Lower lobe of right lung (tissue), 2 donors: ENCODE measurements at regions not wholly inside any gene's neighbourhood (a gene's known extent, or its start where the extent isn't known, plus 50 kb on each side); places are given as distances from the start of the nearest gene placed in this dataset.

Experiments
- ATAC-seq, 2 donors: fragments of 200-7000 bp; cut with Tn5 transposase; one replicate each; pipeline ENCODE4 v1.9.1; 2020 to 2022; ENCODE audit warnings: mild to moderate bottlenecking in 2 of 2, moderate library complexity in 2 of 2
- DNase-seq: peaks from one replicate; pipeline ENCODE4 v3.0.0-alpha.2; 2020
- H3K27ac ChIP-seq: fragments of 200-600 bp; one replicate; pipeline ENCODE4 v1.8.0; 2022
- H3K27me3 ChIP-seq: fragments of 200-600 bp; one replicate; pipeline ENCODE4 v1.8.0; 2022; ENCODE audit warnings: low read depth
- H3K36me3 ChIP-seq: fragments of 200-600 bp; one replicate; pipeline ENCODE4 v1.8.0; 2022; ENCODE audit warnings: mild to moderate bottlenecking
- H3K4me1 ChIP-seq: fragments of 200-600 bp; one replicate; pipeline ENCODE4 v1.8.0; 2022
- H3K4me3 ChIP-seq: fragments of 200-600 bp; one replicate; pipeline ENCODE4 v1.8.0; 2022; ENCODE audit warnings: mild to moderate bottlenecking
- H3K9me3 ChIP-seq: fragments of 200-600 bp; one replicate; pipeline ENCODE4 v1.8.0; 2022
- intact Hi-C: fragments of 100-400 bp; cut with DNase I; formaldehyde crosslinking; loops from one replicate; pipeline ENCODE4 v1.11.0; 2022
- TF ChIP-seq, protein P1 (sequence below): fragments of 200-600 bp; IDR thresholded peaks from one replicate; pipeline ENCODE4 v1.8.0; 2022; ENCODE audit warnings: antibody characterized with exemption, mild to moderate bottlenecking
- donor health status: DM: no; HTN: yes; CAD: no; lungs with severe emphysema.

DNA sequence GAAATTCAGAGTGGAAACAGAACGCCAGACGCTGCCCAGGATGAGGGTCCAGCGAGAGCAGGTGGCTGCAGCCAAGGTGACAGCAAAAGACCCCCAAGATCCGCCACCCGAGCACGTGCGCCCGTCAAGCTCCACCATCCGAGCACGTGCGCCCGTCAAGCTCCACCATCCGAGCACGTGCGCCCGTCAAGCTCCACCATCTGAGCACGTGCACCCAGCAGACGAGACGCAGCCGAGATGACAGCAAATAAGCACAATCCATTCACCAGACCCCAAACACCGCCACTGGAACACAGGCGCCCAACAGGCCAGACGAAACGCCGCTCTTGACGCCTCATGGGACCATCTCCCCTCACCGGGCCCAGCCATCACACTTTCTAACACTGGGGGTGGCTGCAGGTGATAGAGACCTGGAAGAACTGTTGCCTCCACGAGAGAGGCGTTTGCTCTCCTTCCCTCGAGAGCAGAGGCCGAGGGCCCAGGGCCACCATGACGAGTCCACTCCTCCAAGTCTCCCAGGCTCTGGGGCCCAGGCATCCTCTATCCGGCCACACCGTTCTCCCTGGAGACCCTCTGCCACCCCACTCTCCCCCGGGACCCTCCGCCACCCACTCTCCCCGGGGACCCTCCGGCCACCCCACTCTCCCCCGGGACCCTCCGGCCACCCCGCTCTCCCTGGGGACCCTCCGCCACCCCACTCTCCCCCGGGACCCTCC lies 62.1 kb upstream of the GALNT9 start:
- Histone ChIP-seq H3K9me3 (no peaks in the 10 kb centered on the region), H3K27ac (no peak overlapping the region), H3K4me1 (no peaks in the 10 kb centered on the region), H3K36me3 (no peaks in the 10 kb centered on the region), H3K27me3 (peaks cover 19% of the 10 kb centered on the region), H3K4me3 (no peak overlapping the region)
- ATAC-seq (no peak), DNase-seq (peak; percentile 32)
- TF ChIP-seq, protein P1, sequence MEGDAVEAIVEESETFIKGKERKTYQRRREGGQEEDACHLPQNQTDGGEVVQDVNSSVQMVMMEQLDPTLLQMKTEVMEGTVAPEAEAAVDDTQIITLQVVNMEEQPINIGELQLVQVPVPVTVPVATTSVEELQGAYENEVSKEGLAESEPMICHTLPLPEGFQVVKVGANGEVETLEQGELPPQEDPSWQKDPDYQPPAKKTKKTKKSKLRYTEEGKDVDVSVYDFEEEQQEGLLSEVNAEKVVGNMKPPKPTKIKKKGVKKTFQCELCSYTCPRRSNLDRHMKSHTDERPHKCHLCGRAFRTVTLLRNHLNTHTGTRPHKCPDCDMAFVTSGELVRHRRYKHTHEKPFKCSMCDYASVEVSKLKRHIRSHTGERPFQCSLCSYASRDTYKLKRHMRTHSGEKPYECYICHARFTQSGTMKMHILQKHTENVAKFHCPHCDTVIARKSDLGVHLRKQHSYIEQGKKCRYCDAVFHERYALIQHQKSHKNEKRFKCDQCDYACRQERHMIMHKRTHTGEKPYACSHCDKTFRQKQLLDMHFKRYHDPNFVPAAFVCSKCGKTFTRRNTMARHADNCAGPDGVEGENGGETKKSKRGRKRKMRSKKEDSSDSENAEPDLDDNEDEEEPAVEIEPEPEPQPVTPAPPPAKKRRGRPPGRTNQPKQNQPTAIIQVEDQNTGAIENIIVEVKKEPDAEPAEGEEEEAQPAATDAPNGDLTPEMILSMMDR, result no peak
- intact Hi-C loops, result no loop called here

DNA sequence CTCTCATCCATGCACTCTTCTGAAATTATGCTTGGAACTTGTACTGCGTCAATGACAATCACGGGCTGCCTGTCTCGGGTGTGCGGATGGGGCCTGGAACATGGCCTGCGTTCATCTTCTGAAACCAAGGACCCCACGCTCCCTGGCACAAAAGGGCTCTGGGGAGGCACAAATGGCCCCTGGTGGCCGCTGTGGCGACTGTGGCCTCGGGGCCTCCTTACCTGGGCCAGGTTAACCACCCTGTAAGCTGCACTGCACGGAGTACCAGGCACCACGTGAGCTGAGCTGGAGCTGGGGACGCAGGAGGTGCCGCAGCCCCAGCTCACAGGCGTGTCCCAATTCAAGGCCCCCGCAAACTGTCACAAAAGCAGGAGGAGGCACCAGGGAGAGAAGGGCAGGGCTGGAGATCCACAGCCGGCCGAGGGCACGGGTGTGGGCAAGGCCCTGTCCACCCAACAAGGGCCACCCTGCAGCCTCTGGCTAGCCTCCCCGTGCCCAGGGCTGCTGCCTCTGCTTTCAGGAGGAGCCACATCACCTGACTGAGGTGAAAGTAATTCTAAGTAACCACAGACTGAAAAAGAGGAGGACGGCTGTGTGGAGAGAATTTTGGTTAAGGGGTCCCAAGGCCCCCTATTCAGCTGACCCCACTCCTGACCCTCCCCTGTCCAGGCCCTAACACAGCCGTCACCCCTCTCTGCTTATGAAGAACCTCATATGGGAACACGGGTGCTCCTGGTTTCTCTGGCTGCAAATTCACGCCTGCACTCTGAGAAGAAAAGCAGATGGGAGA lies 61.1 kb upstream of the GALNT9 start:
- TF ChIP-seq, protein P1, result no peak
- ATAC-seq, result no peak
- H3K36me3 ChIP-seq, result no peaks in the 10 kb centered on the region
- no peak for DNase-seq
- H3K4me1 ChIP-seq, result no peaks in the 10 kb centered on the region
- H3K4me3 ChIP-seq, result no peak overlapping the region
- no peak overlapping the region for H3K27ac ChIP-seq
- no peaks in the 10 kb centered on the region for H3K9me3 ChIP-seq
- intact Hi-C loops, result no loop called here
- peaks cover 25% of the 10 kb centered on the region for H3K27me3 ChIP-seq

DNA sequence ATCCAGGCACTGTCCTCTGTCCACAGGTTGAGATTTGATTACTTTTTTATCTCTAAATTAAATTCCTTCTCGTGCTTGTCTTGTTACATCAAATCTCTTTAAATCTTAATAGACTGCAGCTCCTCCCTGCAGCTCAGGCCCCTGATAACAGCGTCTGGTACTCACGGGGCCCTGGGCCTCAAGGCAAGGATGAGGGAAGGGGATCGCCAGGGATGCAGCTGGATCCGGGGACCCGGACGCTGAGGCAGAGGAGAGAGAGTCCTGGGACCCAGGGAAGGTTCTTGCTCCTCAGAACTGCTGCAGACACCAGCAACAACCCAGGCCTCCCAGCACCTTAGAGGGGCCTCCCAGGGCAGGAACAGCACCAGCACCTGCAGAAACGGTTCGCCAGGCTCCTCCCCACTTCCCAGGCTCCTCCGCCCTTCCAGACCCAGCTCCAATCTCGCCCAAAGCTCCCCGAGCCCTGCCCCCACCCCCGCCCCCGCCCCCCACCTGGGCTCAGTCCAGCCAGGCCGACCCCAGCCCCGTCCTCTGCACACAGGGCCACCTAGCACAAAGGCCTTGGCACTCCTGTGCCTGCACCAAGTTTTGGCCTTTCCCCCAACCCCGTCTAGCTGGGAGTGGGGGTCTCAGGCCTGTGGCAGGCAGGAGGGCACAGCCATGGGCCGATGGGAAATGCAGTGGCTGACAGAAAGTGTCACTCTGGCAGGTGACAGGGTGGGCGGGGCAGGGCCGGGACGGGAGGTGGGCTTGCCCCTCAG lies 60.3 kb upstream of the GALNT9 start:
- H3K4me1 ChIP-seq, result no peaks in the 10 kb centered on the region
- intact Hi-C loops, result no loop called here
- H3K4me3 ChIP-seq, result no peak overlapping the region
- TF ChIP-seq, protein P1, result no peak
- DNase-seq, result no peak
- no peak for ATAC-seq
- no peaks in the 10 kb centered on the region for H3K36me3 ChIP-seq
- H3K27me3 ChIP-seq, result peaks cover 26% of the 10 kb centered on the region
- no peak overlapping the region for H3K27ac ChIP-seq
- no peaks in the 10 kb centered on the region for H3K9me3 ChIP-seq

DNA sequence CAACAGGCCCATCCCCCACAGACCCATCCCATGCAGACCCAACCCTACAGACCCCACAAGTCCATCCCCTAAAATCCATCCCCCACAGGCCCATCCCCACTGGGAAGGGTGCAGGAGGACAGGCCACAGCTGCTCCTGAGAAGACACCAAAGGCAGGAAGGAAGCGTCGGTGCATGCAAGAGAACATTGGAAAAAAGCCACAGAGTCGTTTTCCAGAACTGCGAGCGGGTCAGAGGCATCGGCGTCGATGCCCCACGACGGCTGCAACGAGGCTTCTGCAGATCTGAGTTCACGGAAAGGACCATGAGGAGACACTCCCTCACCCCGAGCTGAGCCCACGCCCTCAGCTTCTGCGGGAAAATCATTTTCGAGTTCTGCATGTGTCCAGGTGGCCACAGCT lies 59.6 kb upstream of the GALNT9 start:
- ATAC-seq (no peak), DNase-seq (no peak)
- Histone ChIP-seq H3K4me1 (no peaks in the 10 kb centered on the region), H3K4me3 (no peak overlapping the region), H3K27ac (no peak overlapping the region), H3K36me3 (no peaks in the 10 kb centered on the region), H3K9me3 (no peaks in the 10 kb centered on the region), H3K27me3 (peaks cover 26% of the 10 kb centered on the region)
- intact Hi-C loops, result no loop called here
- TF ChIP-seq, protein P1, result no peak

DNA sequence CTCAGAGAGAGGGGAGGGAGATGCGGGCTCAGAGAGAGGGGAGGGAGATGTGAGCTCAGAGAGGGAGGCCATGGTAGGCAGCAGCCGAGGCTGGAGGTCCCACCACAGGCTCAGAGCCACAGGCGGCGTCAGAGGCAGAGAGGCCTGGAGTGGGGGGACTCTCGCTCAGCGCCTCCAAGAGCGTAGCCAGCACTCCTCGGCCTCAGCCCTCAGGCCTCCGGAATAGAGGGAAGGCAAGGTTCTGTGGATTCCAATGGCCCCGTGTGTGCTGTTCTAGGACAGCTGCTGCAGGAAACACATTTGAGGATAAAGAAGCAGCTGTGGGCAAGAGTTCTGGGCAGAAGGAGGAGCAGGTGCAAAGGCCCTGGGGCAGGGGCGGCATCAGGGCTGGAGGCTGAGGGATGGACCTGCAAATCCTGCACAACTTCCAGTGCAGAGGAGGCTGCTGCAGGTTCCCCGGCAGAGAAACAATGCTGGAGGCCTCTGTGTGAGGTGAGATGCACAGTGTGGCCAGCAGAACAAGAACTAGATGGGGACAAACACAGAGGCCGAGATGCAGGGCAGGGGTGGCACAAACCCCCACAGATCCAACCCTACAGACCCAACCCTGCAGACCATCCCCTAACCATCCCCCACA lies 59.1 kb upstream of the GALNT9 start:
- Histone ChIP-seq H3K27me3 (peaks cover 26% of the 10 kb centered on the region), H3K36me3 (no peaks in the 10 kb centered on the region), H3K4me3 (no peak overlapping the region), H3K27ac (no peak overlapping the region), H3K9me3 (no peaks in the 10 kb centered on the region), H3K4me1 (no peaks in the 10 kb centered on the region)
- ATAC-seq (no peak), DNase-seq (no peak)
- intact Hi-C loops, result no loop called here
- TF ChIP-seq, protein P1, result no peak
